ENCODE measurements at regions not wholly inside any gene's neighbourhood (a gene's known extent, or its start where the extent isn't known, plus 50 kb on each side); places are given as distances from the start of the nearest gene placed in this dataset.

GRCh38 chr11:134876226-134876625 lies 464.2 kb upstream of the B3GAT1 start:
- H3K4me1 ChIP-seq (ENCODE audit: control insufficient read depth in 1 of 2, insufficient read depth in 2 of 2, low read length in 2 of 2) = no peaks in the 10 kb centered on the region
- TF ChIP-seq TCF7L2 (IDR thresholded peaks at IDR 0.05; ENCODE audit: borderline replicate concordance, extremely low read depth, insufficient read depth, insufficient read length) (no peak), JUND (IDR thresholded peaks at IDR 0.05) (no peak), ZNF274 (IDR thresholded peaks at IDR 0.05; ENCODE audit: low read depth, low read length) (no peak), SRF (IDR thresholded peaks at IDR 0.05; ENCODE audit: low read depth) (no peak), YY1 (IDR thresholded peaks at IDR 0.05; ENCODE audit: extremely low read depth, insufficient replicate concordance, low read depth, low read length) (no peak), RAD21 (IDR thresholded peaks at IDR 0.05; ENCODE audit: low read depth) (no peak), EGR1 (IDR thresholded peaks at IDR 0.05; ENCODE audit: low read depth) (no peak), FOSL1 (IDR thresholded peaks at IDR 0.05; ENCODE audit: low read depth) (no peak), POLR2A (IDR thresholded peaks at IDR 0.05; ENCODE audit: borderline replicate concordance, extremely low read depth, insufficient read depth, insufficient read length) (no peak), EZH2phosphoT487 (IDR thresholded peaks at IDR 0.05; ENCODE audit: borderline replicate concordance) (no peak), SIN3A (IDR thresholded peaks at IDR 0.05; ENCODE audit: low read depth) (no peak), CEBPB (IDR thresholded peaks at IDR 0.05; ENCODE audit: low read depth) (no peak), EZH2 (IDR thresholded peaks at IDR 0.05) (no peak), ELF1 (IDR thresholded peaks at IDR 0.05; ENCODE audit: borderline replicate concordance, low read depth) (no peak), CBX3 (IDR thresholded peaks at IDR 0.05; ENCODE audit: low read depth) (no peak), ZFX (IDR thresholded peaks at IDR 0.05) (no peak)
- TF ChIP-seq, protein P1, sequence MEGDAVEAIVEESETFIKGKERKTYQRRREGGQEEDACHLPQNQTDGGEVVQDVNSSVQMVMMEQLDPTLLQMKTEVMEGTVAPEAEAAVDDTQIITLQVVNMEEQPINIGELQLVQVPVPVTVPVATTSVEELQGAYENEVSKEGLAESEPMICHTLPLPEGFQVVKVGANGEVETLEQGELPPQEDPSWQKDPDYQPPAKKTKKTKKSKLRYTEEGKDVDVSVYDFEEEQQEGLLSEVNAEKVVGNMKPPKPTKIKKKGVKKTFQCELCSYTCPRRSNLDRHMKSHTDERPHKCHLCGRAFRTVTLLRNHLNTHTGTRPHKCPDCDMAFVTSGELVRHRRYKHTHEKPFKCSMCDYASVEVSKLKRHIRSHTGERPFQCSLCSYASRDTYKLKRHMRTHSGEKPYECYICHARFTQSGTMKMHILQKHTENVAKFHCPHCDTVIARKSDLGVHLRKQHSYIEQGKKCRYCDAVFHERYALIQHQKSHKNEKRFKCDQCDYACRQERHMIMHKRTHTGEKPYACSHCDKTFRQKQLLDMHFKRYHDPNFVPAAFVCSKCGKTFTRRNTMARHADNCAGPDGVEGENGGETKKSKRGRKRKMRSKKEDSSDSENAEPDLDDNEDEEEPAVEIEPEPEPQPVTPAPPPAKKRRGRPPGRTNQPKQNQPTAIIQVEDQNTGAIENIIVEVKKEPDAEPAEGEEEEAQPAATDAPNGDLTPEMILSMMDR (IDR thresholded peaks at IDR 0.05 in 2 of 3, conservative IDR thresholded peaks at IDR 0.05 in 1 of 3; ENCODE audit: borderline replicate concordance in 1 of 3, insufficient read depth in 1 of 3, low read depth in 2 of 3, low read length in 2 of 3) = no peak
- TF ChIP-seq, protein P2, sequence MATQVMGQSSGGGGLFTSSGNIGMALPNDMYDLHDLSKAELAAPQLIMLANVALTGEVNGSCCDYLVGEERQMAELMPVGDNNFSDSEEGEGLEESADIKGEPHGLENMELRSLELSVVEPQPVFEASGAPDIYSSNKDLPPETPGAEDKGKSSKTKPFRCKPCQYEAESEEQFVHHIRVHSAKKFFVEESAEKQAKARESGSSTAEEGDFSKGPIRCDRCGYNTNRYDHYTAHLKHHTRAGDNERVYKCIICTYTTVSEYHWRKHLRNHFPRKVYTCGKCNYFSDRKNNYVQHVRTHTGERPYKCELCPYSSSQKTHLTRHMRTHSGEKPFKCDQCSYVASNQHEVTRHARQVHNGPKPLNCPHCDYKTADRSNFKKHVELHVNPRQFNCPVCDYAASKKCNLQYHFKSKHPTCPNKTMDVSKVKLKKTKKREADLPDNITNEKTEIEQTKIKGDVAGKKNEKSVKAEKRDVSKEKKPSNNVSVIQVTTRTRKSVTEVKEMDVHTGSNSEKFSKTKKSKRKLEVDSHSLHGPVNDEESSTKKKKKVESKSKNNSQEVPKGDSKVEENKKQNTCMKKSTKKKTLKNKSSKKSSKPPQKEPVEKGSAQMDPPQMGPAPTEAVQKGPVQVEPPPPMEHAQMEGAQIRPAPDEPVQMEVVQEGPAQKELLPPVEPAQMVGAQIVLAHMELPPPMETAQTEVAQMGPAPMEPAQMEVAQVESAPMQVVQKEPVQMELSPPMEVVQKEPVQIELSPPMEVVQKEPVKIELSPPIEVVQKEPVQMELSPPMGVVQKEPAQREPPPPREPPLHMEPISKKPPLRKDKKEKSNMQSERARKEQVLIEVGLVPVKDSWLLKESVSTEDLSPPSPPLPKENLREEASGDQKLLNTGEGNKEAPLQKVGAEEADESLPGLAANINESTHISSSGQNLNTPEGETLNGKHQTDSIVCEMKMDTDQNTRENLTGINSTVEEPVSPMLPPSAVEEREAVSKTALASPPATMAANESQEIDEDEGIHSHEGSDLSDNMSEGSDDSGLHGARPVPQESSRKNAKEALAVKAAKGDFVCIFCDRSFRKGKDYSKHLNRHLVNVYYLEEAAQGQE (IDR thresholded peaks at IDR 0.05; ENCODE audit: low read depth) = no peak
- TF ChIP-seq, protein P3, sequence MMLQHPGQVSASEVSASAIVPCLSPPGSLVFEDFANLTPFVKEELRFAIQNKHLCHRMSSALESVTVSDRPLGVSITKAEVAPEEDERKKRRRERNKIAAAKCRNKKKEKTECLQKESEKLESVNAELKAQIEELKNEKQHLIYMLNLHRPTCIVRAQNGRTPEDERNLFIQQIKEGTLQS (IDR thresholded peaks at IDR 0.05) = no peak
- TF ChIP-seq, protein P4, sequence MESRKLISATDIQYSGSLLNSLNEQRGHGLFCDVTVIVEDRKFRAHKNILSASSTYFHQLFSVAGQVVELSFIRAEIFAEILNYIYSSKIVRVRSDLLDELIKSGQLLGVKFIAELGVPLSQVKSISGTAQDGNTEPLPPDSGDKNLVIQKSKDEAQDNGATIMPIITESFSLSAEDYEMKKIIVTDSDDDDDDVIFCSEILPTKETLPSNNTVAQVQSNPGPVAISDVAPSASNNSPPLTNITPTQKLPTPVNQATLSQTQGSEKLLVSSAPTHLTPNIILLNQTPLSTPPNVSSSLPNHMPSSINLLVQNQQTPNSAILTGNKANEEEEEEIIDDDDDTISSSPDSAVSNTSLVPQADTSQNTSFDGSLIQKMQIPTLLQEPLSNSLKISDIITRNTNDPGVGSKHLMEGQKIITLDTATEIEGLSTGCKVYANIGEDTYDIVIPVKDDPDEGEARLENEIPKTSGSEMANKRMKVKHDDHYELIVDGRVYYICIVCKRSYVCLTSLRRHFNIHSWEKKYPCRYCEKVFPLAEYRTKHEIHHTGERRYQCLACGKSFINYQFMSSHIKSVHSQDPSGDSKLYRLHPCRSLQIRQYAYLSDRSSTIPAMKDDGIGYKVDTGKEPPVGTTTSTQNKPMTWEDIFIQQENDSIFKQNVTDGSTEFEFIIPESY (IDR thresholded peaks at IDR 0.05; ENCODE audit: extremely low read depth, insufficient replicate concordance, low read length) = no peak
- no peak overlapping the region for H3K27ac ChIP-seq (ENCODE audit: low read depth, low read length)
- intact Hi-C loops (cut with micrococcal nuclease) = no loop called here
- no peak overlapping the region for H3K9ac ChIP-seq (ENCODE audit: low read length)
- H3K4me3 ChIP-seq (replicated peaks in 1 of 2; ENCODE audit: low read depth in 1 of 2, low read length in 2 of 2) = no peak overlapping the region
- DNase-seq (ENCODE audit: low read depth, low spot score) (no peak), ATAC-seq (no peak)
- H3K27me3 ChIP-seq (ENCODE audit: insufficient read depth, low read length) = peaks cover 69% of the 10 kb centered on the region
- no peak overlapping the region for H2AFZ ChIP-seq (ENCODE audit: low read depth, low read length, poor library complexity, severe bottlenecking)
- ChIA-PET RAD21 (ENCODE audit: low non-redundant PET in 1 of 2, low total read pairs in 2 of 2, uncharacterized antibody in 2 of 2, unreplicated experiment in 2 of 2) (interaction anchor here in 1 of 2 experiments (0.6 kb wide), 1 partner anchor 199 kb away, joined by 3 read pairs; no protein-coding TSS in a partner anchor), CTCF (no interaction called here), POLR2A (no interaction called here)
- no peak overlapping the region for H3K4me2 ChIP-seq (ENCODE audit: low read length)
- no peaks in the 10 kb centered on the region for H3K79me2 ChIP-seq (ENCODE audit: insufficient read depth, low read length)
- no peaks in the 10 kb centered on the region for H3K9me3 ChIP-seq (ENCODE audit: control insufficient read depth in 1 of 2, insufficient read depth in 1 of 2, low read depth in 1 of 2, low read length in 2 of 2)
- no TSS peak for BruUV-seq (replicated peaks)
- H3K36me3 ChIP-seq (ENCODE audit: control insufficient read depth in 1 of 2, insufficient read depth in 2 of 2, low read length in 2 of 2) = no peaks in the 10 kb centered on the region
- no peaks in the 10 kb centered on the region for H3K9me2 ChIP-seq (ENCODE audit: insufficient read depth)
- H4K20me1 ChIP-seq (ENCODE audit: insufficient read depth) = no peaks in the 10 kb centered on the region

All from HCT116 (cell line).